Keratinocyte (primary cell): ENCODE measurements at regions not wholly inside any gene's neighbourhood (a gene's known extent, or its start where the extent isn't known, plus 50 kb on each side); places are given as distances from the start of the nearest gene placed in this dataset.

ENCODE experiments used
- EZH2 ChIP-seq: IDR thresholded peaks from one replicate; pipeline ENCODE4 v1.6.1; 2012; ENCODE audit warnings: inconsistent platforms, mild to moderate bottlenecking, low read length, moderate library complexity
- TF ChIP-seq, protein P1 (sequence below), 3 experiments: IDR thresholded peaks in 1 of 3; conservative IDR thresholded peaks in 1 of 3; optimal IDR thresholded peaks in 1 of 3; 2 replicates in 2 of 3; 3 replicates in 1 of 3; pipeline versions ENCODE3 to v1.5.1; 2011; ENCODE audit warnings: low read length in 3 of 3, mild to moderate bottlenecking in 3 of 3, moderate library complexity in 2 of 3, control low read depth in 1 of 3, inconsistent platforms in 1 of 3; ENCODE audit not compliant: insufficient read depth in 2 of 3; ENCODE audit errors: extremely low read depth in 1 of 3

DNA sequence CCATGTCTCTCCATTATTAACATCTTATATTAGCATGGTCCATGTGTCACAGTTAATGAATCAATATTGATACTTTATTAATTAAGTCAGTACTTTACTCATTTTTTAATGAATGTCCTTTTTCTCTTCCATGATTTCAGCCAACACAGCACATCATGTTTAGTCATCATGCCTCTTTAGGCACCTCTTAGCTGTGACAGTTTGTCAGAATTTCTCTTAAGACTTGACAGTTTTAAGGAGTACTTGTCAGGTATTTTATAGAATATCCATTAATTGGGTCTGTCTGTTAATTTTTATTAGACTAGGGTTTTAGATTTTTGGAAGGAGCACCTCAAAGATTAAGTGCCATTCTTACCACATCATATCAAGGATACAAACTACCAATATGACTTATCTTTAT lies 729.4 kb downstream of the HACE1 start:
- TF ChIP-seq EZH2, result no peak
- TF ChIP-seq, protein P1, sequence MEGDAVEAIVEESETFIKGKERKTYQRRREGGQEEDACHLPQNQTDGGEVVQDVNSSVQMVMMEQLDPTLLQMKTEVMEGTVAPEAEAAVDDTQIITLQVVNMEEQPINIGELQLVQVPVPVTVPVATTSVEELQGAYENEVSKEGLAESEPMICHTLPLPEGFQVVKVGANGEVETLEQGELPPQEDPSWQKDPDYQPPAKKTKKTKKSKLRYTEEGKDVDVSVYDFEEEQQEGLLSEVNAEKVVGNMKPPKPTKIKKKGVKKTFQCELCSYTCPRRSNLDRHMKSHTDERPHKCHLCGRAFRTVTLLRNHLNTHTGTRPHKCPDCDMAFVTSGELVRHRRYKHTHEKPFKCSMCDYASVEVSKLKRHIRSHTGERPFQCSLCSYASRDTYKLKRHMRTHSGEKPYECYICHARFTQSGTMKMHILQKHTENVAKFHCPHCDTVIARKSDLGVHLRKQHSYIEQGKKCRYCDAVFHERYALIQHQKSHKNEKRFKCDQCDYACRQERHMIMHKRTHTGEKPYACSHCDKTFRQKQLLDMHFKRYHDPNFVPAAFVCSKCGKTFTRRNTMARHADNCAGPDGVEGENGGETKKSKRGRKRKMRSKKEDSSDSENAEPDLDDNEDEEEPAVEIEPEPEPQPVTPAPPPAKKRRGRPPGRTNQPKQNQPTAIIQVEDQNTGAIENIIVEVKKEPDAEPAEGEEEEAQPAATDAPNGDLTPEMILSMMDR (optimal IDR thresholded peaks at IDR 0.05 in 1 of 3, IDR thresholded peaks at IDR 0.05 in 1 of 3, conservative IDR thresholded peaks at IDR 0.05 in 1 of 3; ENCODE audit: extremely low read depth in 1 of 3, insufficient read depth in 2 of 3, low read length in 3 of 3), result no peak
